HepG2 (cell line): ENCODE measurements at regions not wholly inside any gene's neighbourhood (a gene's known extent, or its start where the extent isn't known, plus 50 kb on each side); places are given as distances from the start of the nearest gene placed in this dataset.

Experiments
- HNRNPK ChIP-seq: fragments of 200-400 bp; formaldehyde crosslinking; IDR thresholded peaks from 2 replicates; pipeline ENCODE4 v1.6.1; 2018; ENCODE audit warnings: low read length, low read depth, moderate library complexity, mild to moderate bottlenecking; ENCODE audit not compliant: poor library complexity, severe bottlenecking
- TAF1 ChIP-seq: sonication (generic); formaldehyde crosslinking; IDR thresholded peaks from 2 replicates; pipeline ENCODE4 v1.4.0; 2020; ENCODE audit warnings: missing genetic modification reagents

DNA sequence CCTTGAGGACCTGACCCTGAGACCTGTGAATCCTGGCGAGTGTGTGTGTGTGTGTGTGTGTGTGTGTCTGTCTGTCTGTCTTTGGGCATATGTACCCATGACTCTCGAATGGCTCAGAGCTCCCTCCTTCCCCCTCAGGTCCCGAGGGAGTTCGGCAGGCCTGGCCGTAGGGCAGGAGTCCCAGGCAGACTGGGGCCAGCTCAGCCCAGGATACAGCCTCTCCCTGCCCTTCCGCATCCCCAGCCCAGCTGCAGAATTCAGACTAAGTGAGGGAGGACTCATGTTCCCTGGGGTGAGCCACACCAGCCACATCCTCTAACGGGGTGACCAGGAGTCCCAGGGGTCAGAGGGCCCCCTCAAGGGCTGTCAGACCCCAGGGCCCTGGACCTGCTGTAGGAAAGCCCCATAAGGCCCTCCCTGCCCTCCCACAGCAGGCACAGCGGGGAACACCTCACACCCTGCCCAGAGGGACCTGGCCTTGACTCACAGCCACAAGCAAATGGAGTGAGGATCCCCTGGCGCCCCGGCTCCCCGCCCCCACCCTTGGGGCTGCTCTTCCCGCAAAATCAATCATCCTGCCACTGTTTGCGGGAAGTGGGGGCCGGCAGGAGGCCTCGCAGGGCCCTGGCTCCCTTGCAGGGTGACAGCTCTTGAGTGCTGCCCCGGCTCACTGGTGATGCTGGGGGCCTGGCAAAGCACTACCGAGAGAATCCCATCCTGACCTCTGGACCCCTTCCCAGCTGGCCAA lies 101.7 kb upstream of the CASZ1 start:
- no peak for TF ChIP-seq TAF1 (CRISPR knock-in tag)
- no peak for TF ChIP-seq HNRNPK
